ENCODE measurements at regions not wholly inside any gene's neighbourhood (a gene's known extent, or its start where the extent isn't known, plus 50 kb on each side); places are given as distances from the start of the nearest gene placed in this dataset.

DNA sequence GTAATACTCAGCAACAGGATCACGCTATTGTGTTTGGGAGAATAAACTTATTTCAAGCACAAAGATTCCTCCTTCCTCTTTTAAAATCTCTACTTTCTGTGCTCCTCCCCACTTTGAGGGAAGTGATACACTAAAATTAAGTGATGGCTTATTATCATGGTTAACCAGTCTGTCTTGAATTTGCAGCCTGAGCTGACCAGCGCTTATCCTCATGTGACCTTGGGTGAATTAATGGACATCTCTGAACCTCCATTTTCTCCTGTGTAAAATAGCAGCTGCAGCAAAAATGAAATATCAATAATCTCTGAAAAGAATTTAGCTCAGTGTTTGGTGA is 222.6 kb downstream of the BCAS1 start:
- Histone ChIP-seq H3K9me3 (ENCODE audit: control insufficient read depth, insufficient read depth, low read length) (0 out of 2 replicates have a peak, but pooled peaks cover 2% of the 10 kb centered on the region), H2BK5ac (ENCODE audit: low read depth, low read length, poor library complexity, severe bottlenecking) (no peak overlapping the region), H2AK5ac (ENCODE audit: low read depth, low read length) (no peak overlapping the region), H3K4me3 (ENCODE audit: insufficient read depth, low read depth, low read length) (no peak overlapping the region), H3K4ac (ENCODE audit: low read depth, low read length) (no peak overlapping the region), H3K9ac (ENCODE audit: low read depth, low read length) (no peak overlapping the region), H3K36me3 (ENCODE audit: control insufficient read depth, insufficient read depth, low read length) (no peaks in the 10 kb centered on the region), H3K23ac (ENCODE audit: low read depth, low read length) (no peak overlapping the region), H3K9me1 (ENCODE audit: insufficient read depth, low read length) (no peaks in the 10 kb centered on the region; the same call in 1 of the 2 replicates), H2BK20ac (ENCODE audit: low read depth, low read length) (no peak overlapping the region), H3K27ac (ENCODE audit: insufficient read depth, low read length) (no peak overlapping the region), H3K14ac (replicated peaks; ENCODE audit: low read depth, low read length) (no peak overlapping the region), H3K27me3 (ENCODE audit: control insufficient read depth, insufficient read depth, low read length) (no peaks in the 10 kb centered on the region), H3K4me2 (ENCODE audit: low read depth, low read length) (no peak overlapping the region), H3K56ac (ENCODE audit: extremely low read depth, insufficient read depth, low read length) (no peak overlapping the region), H2AK9ac (replicated peaks; ENCODE audit: low read depth, low read length, poor library complexity) (no peak overlapping the region), H3K79me1 (ENCODE audit: low read depth in 1 of 2, low read length in 2 of 2) (no peaks in the 10 kb centered on the region), H4K8ac (ENCODE audit: low read depth in 2 of 2, low read length in 2 of 2) (no peak overlapping the region), H3K4me1 (ENCODE audit: control insufficient read depth, insufficient read depth, low read length) (no peaks in the 10 kb centered on the region), H4K20me1 (ENCODE audit: insufficient read depth, low read length) (no peaks in the 10 kb centered on the region), H3K18ac (ENCODE audit: low read depth, low read length) (no peak overlapping the region), H4K5ac (ENCODE audit: low read depth, low read length) (no peak overlapping the region), H4K91ac (ENCODE audit: insufficient read depth, low read depth, low read length) (no peak overlapping the region), H2BK120ac (ENCODE audit: low read depth, low read length) (no peak overlapping the region), H2AFZ (replicated peaks; ENCODE audit: low read length, poor library complexity) (no peak overlapping the region), H2BK15ac (ENCODE audit: low read depth, low read length) (no peak overlapping the region)
- BruUV-seq (replicated peaks): no TSS peak
- DNase-seq (no peak), ATAC-seq (ENCODE audit: low read depth) (no peak)
- ChIA-PET CTCF (no interaction called here), POLR2A (ENCODE audit: unreplicated experiment) (no interaction called here)
- TF ChIP-seq SMC3 (IDR thresholded peaks at IDR 0.05; ENCODE audit: low read depth, low read length): no peak
- no peak for TF ChIP-seq MAFK (IDR thresholded peaks at IDR 0.05; ENCODE audit: low read depth, low read length)
- TF ChIP-seq, protein P1, sequence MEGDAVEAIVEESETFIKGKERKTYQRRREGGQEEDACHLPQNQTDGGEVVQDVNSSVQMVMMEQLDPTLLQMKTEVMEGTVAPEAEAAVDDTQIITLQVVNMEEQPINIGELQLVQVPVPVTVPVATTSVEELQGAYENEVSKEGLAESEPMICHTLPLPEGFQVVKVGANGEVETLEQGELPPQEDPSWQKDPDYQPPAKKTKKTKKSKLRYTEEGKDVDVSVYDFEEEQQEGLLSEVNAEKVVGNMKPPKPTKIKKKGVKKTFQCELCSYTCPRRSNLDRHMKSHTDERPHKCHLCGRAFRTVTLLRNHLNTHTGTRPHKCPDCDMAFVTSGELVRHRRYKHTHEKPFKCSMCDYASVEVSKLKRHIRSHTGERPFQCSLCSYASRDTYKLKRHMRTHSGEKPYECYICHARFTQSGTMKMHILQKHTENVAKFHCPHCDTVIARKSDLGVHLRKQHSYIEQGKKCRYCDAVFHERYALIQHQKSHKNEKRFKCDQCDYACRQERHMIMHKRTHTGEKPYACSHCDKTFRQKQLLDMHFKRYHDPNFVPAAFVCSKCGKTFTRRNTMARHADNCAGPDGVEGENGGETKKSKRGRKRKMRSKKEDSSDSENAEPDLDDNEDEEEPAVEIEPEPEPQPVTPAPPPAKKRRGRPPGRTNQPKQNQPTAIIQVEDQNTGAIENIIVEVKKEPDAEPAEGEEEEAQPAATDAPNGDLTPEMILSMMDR (conservative IDR thresholded peaks at IDR 0.05; ENCODE audit: low read depth, low read length): no peak
- no peak for TF ChIP-seq BHLHE40 (IDR thresholded peaks at IDR 0.05; ENCODE audit: low read depth, low read length)
- no peak for TF ChIP-seq RFX5 (IDR thresholded peaks at IDR 0.05; ENCODE audit: low read depth, low read length)
- TF ChIP-seq, protein P2, sequence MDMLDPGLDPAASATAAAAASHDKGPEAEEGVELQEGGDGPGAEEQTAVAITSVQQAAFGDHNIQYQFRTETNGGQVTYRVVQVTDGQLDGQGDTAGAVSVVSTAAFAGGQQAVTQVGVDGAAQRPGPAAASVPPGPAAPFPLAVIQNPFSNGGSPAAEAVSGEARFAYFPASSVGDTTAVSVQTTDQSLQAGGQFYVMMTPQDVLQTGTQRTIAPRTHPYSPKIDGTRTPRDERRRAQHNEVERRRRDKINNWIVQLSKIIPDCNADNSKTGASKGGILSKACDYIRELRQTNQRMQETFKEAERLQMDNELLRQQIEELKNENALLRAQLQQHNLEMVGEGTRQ (IDR thresholded peaks at IDR 0.05; ENCODE audit: low read depth, low read length): no peak
- TF ChIP-seq CHD1 (IDR thresholded peaks at IDR 0.05; ENCODE audit: low read depth, low read length): no peak
- no peak for TF ChIP-seq POLR2A (IDR thresholded peaks at IDR 0.05; ENCODE audit: low read depth, low read length)
- no peak for TF ChIP-seq MXI1 (IDR thresholded peaks at IDR 0.05; ENCODE audit: borderline replicate concordance, low read depth, low read length)
- TF ChIP-seq NFE2L2 (IDR thresholded peaks at IDR 0.05; ENCODE audit: low read depth, low read length): no peak
- TF ChIP-seq CEBPB (IDR thresholded peaks at IDR 0.05; ENCODE audit: low read depth, low read length): no peak
- TF ChIP-seq, protein P3, sequence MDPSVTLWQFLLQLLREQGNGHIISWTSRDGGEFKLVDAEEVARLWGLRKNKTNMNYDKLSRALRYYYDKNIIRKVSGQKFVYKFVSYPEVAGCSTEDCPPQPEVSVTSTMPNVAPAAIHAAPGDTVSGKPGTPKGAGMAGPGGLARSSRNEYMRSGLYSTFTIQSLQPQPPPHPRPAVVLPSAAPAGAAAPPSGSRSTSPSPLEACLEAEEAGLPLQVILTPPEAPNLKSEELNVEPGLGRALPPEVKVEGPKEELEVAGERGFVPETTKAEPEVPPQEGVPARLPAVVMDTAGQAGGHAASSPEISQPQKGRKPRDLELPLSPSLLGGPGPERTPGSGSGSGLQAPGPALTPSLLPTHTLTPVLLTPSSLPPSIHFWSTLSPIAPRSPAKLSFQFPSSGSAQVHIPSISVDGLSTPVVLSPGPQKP (IDR thresholded peaks at IDR 0.05; ENCODE audit: borderline replicate concordance, low read depth, low read length): no peak
- TF ChIP-seq FOS (IDR thresholded peaks at IDR 0.05; ENCODE audit: low read depth, low read length): no peak
- no CpG with 5 or more reads among the region's 2 CpGs for WGBS, 2 experiments (ENCODE audit: extremely low coverage in 2 of 2, insufficient read length in 1 of 2)
- intact Hi-C loops (cut with micrococcal nuclease) (no loop called here), dilution Hi-C loops (cut with HindIII; ENCODE audit: low sequenced_read_pairs, unreplicated experiment) (no loop called here), in situ Hi-C loops (cut with MboI; ENCODE audit: low sequenced_read_pairs) (no loop called here)

All from IMR-90 (cell line).